IgD-negative memory B cell (primary cell): ENCODE measurements at regions not wholly inside any gene's neighbourhood (a gene's known extent, or its start where the extent isn't known, plus 50 kb on each side); places are given as distances from the start of the nearest gene placed in this dataset.

Source experiments
- H3K27ac Mint-ChIP-seq, 3 donors: one replicate each; pipeline ENCODE4 v1.8.0; 2020 to 2022; ENCODE audit warnings: mild to moderate bottlenecking in 3 of 3, mixed read lengths in 3 of 3, moderate library complexity in 1 of 3
- H3K27me3 Mint-ChIP-seq: one replicate; pipeline ENCODE4 v1.8.0; 2021; ENCODE audit warnings: mixed read lengths
- H3K36me3 Mint-ChIP-seq: one replicate; pipeline ENCODE4 v1.8.0; 2020; ENCODE audit warnings: mild to moderate bottlenecking, mixed read lengths
- H3K4me1 Mint-ChIP-seq, 3 donors: one replicate each; pipeline ENCODE4 v1.8.0; 2020 to 2022; ENCODE audit warnings: mixed read lengths in 3 of 3, mild to moderate bottlenecking in 1 of 3
- H3K4me3 Mint-ChIP-seq, 4 donors: one replicate each; pipeline ENCODE4 v1.8.0; 2020 to 2022; ENCODE audit warnings: mild to moderate bottlenecking in 4 of 4, mixed read lengths in 4 of 4, moderate library complexity in 3 of 4
- H3K9me3 Mint-ChIP-seq, 3 donors: one replicate each; pipeline ENCODE4 v1.8.0; 2020 to 2021; ENCODE audit warnings: mixed read lengths in 3 of 3, mild to moderate bottlenecking in 1 of 3

GRCh38 chr3:86605166-86605565 is 385.8 kb downstream of the VGLL3 start:
- Mint-ChIP-seq H3K4me1 (no peaks in the 10 kb centered on the region), H3K9me3 (peaks cover 4 to 32% (median 8%) of the 10 kb centered on the region in 3 donors), H3K27ac (no peak overlapping the region), H3K4me3 (no peak overlapping the region), H3K36me3 (no peaks in the 10 kb centered on the region), H3K27me3 (no peaks in the 10 kb centered on the region)

GRCh38 chr3:86595696-86596095 is 395.3 kb downstream of the VGLL3 start:
- Mint-ChIP-seq H3K4me3 (no peak overlapping the region), H3K27ac (no peak overlapping the region), H3K4me1 (no peaks in the 10 kb centered on the region), H3K36me3 (no peaks in the 10 kb centered on the region), H3K27me3 (no peaks in the 10 kb centered on the region), H3K9me3 (peaks cover 1 to 16% (median 4%) of the 10 kb centered on the region in 3 donors)

GRCh38 chr3:86594838-86595237 is 396.1 kb downstream of the VGLL3 start:
- no peaks in the 10 kb centered on the region for H3K4me1 Mint-ChIP-seq
- H3K9me3 Mint-ChIP-seq: peaks cover 1 to 16% (median 4%) of the 10 kb centered on the region in 3 donors
- no peak overlapping the region for H3K27ac Mint-ChIP-seq
- no peaks in the 10 kb centered on the region for H3K27me3 Mint-ChIP-seq
- H3K36me3 Mint-ChIP-seq: no peaks in the 10 kb centered on the region
- H3K4me3 Mint-ChIP-seq: no peak overlapping the region

GRCh38 chr3:86578071-86578470 is 412.9 kb downstream of the VGLL3 start:
- peaks cover 2 to 25% (median 4%) of the 10 kb centered on the region in 3 donors for H3K9me3 Mint-ChIP-seq
- H3K27me3 Mint-ChIP-seq: no peaks in the 10 kb centered on the region
- no peak overlapping the region for H3K4me3 Mint-ChIP-seq
- no peaks in the 10 kb centered on the region for H3K36me3 Mint-ChIP-seq
- no peaks in the 10 kb centered on the region for H3K4me1 Mint-ChIP-seq
- H3K27ac Mint-ChIP-seq: no peak overlapping the region

- Mint-ChIP-seq H3K36me3 (no peaks in the 10 kb centered on the region), H3K9me3 (peaks cover 0 to 2% (median 0%) of the 10 kb centered on the region in 3 donors), H3K4me3 (no peak overlapping the region), H3K27ac (no peak overlapping the region), H3K27me3 (no peaks in the 10 kb centered on the region), H3K4me1 (no peaks in the 10 kb centered on the region)
Measured at GRCh38 chr3:86563400-86563970, 427.5 kb downstream of the VGLL3 start.

GRCh38 chr3:86562090-86562489 is 428.9 kb downstream of the VGLL3 start:
- H3K27me3 Mint-ChIP-seq: no peaks in the 10 kb centered on the region
- no peak overlapping the region for H3K27ac Mint-ChIP-seq
- H3K4me3 Mint-ChIP-seq: no peak overlapping the region
- H3K9me3 Mint-ChIP-seq: no peaks in the 10 kb centered on the region
- no peaks in the 10 kb centered on the region for H3K36me3 Mint-ChIP-seq
- H3K4me1 Mint-ChIP-seq: no peaks in the 10 kb centered on the region

- H3K4me1 Mint-ChIP-seq: no peaks in the 10 kb centered on the region
- no peak overlapping the region for H3K4me3 Mint-ChIP-seq
- H3K27ac Mint-ChIP-seq: no peak overlapping the region
- no peaks in the 10 kb centered on the region for H3K9me3 Mint-ChIP-seq
- H3K36me3 Mint-ChIP-seq: no peaks in the 10 kb centered on the region
- no peaks in the 10 kb centered on the region for H3K27me3 Mint-ChIP-seq
Measured at GRCh38 chr3:86561215-86561614, 429.7 kb downstream of the VGLL3 start.

GRCh38 chr3:86554383-86554782 is 436.6 kb downstream of the VGLL3 start:
- Mint-ChIP-seq H3K4me1 (no peaks in the 10 kb centered on the region), H3K36me3 (no peaks in the 10 kb centered on the region), H3K27ac (no peak overlapping the region), H3K27me3 (no peaks in the 10 kb centered on the region), H3K9me3 (peaks cover 0 to 2% (median 0%) of the 10 kb centered on the region in 3 donors), H3K4me3 (no peak overlapping the region)

GRCh38 chr3:86547692-86548091 is 443.3 kb downstream of the VGLL3 start:
- Mint-ChIP-seq H3K4me1 (no peaks in the 10 kb centered on the region), H3K27me3 (no peaks in the 10 kb centered on the region), H3K27ac (no peak overlapping the region), H3K9me3 (peaks cover 0 to 4% (median 2%) of the 10 kb centered on the region in 3 donors), H3K36me3 (no peaks in the 10 kb centered on the region), H3K4me3 (no peak overlapping the region)

- Mint-ChIP-seq H3K4me1 (no peaks in the 10 kb centered on the region), H3K27me3 (no peaks in the 10 kb centered on the region), H3K27ac (no peak overlapping the region), H3K9me3 (peaks cover 0 to 7% (median 2%) of the 10 kb centered on the region in 3 donors), H3K36me3 (no peaks in the 10 kb centered on the region), H3K4me3 (no peak overlapping the region)
Measured at GRCh38 chr3:86537171-86537570, 453.8 kb downstream of the VGLL3 start.

GRCh38 chr3:86519819-86520218 is 471.1 kb downstream of the VGLL3 start:
- Mint-ChIP-seq H3K27ac (no peak overlapping the region), H3K4me3 (no peak overlapping the region), H3K9me3 (peaks cover 0 to 5% (median 0%) of the 10 kb centered on the region in 3 donors), H3K4me1 (peaks cover 0 to 2% (median 0%) of the 10 kb centered on the region in 3 donors), H3K36me3 (no peaks in the 10 kb centered on the region), H3K27me3 (no peaks in the 10 kb centered on the region)

GRCh38 chr3:86481636-86482035 is 509.3 kb downstream of the VGLL3 start:
- H3K9me3 Mint-ChIP-seq: peaks cover 2 to 4% (median 2%) of the 10 kb centered on the region in 3 donors
- no peaks in the 10 kb centered on the region for H3K27me3 Mint-ChIP-seq
- no peak overlapping the region for H3K4me3 Mint-ChIP-seq
- H3K36me3 Mint-ChIP-seq: no peaks in the 10 kb centered on the region
- H3K27ac Mint-ChIP-seq: no peak overlapping the region
- H3K4me1 Mint-ChIP-seq: peaks cover 0 to 1% (median 0%) of the 10 kb centered on the region in 3 donors

- Mint-ChIP-seq H3K27ac (no peak overlapping the region), H3K36me3 (no peaks in the 10 kb centered on the region), H3K4me3 (no peak overlapping the region), H3K4me1 (peaks cover 0 to 1% (median 0%) of the 10 kb centered on the region in 3 donors), H3K27me3 (no peaks in the 10 kb centered on the region), H3K9me3 (peaks cover 2 to 4% (median 2%) of the 10 kb centered on the region in 3 donors)
Measured at GRCh38 chr3:86481031-86481430, 509.9 kb downstream of the VGLL3 start.

- no peaks in the 10 kb centered on the region for H3K36me3 Mint-ChIP-seq
- H3K9me3 Mint-ChIP-seq: peaks cover 3 to 8% (median 4%) of the 10 kb centered on the region in 3 donors
- no peaks in the 10 kb centered on the region for H3K27me3 Mint-ChIP-seq
- no peak overlapping the region for H3K4me3 Mint-ChIP-seq
- no peak overlapping the region for H3K27ac Mint-ChIP-seq
- no peaks in the 10 kb centered on the region for H3K4me1 Mint-ChIP-seq
Measured at GRCh38 chr3:86464180-86464579, 526.8 kb downstream of the VGLL3 start.

- Mint-ChIP-seq H3K9me3 (peaks cover 0 to 6% (median 1%) of the 10 kb centered on the region in 3 donors), H3K4me3 (no peak overlapping the region), H3K36me3 (peaks cover 2% of the 10 kb centered on the region), H3K27me3 (no peaks in the 10 kb centered on the region), H3K4me1 (no peaks in the 10 kb centered on the region), H3K27ac (no peak overlapping the region)
Measured at GRCh38 chr3:86451749-86452148, 539.2 kb downstream of the VGLL3 start.

GRCh38 chr3:86438544-86438943 is 552.4 kb downstream of the VGLL3 start:
- Mint-ChIP-seq H3K9me3 (peaks cover 0 to 17% (median 1%) of the 10 kb centered on the region in 3 donors), H3K27ac (no peak overlapping the region), H3K27me3 (no peaks in the 10 kb centered on the region), H3K4me1 (no peaks in the 10 kb centered on the region), H3K4me3 (no peak overlapping the region), H3K36me3 (no peaks in the 10 kb centered on the region)
